ENCODE measurements at regions not wholly inside any gene's neighbourhood (a gene's known extent, or its start where the extent isn't known, plus 50 kb on each side); places are given as distances from the start of the nearest gene placed in this dataset.
"Not testable (repeated sequence)": the region's sequence is repeated elsewhere in the genome, so short reads cannot be mapped to it uniquely, and the experiment has no call there.

DNA sequence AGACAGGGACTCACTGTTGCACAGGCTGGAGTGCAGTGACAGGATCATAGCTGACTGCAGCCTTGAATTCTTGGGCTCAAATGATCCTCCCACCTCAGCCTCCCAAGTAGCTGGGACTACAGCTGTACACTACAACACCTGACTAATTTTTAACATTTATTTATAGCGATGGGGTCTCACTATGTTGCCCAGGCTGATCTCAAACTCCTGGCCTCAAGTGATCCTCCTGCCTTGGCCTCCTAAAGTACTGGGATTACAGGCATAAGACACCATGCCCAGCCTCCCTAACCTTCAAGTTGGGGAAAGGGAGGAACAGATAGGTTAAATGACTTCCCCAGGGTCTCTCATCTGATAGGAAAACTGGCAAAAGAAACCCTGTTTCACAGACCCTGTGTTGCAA is 919.5 kb downstream of the TYW1 start:
- not testable (repeated sequence) for DNase-seq (ENCODE audit: low spot score)

DNA sequence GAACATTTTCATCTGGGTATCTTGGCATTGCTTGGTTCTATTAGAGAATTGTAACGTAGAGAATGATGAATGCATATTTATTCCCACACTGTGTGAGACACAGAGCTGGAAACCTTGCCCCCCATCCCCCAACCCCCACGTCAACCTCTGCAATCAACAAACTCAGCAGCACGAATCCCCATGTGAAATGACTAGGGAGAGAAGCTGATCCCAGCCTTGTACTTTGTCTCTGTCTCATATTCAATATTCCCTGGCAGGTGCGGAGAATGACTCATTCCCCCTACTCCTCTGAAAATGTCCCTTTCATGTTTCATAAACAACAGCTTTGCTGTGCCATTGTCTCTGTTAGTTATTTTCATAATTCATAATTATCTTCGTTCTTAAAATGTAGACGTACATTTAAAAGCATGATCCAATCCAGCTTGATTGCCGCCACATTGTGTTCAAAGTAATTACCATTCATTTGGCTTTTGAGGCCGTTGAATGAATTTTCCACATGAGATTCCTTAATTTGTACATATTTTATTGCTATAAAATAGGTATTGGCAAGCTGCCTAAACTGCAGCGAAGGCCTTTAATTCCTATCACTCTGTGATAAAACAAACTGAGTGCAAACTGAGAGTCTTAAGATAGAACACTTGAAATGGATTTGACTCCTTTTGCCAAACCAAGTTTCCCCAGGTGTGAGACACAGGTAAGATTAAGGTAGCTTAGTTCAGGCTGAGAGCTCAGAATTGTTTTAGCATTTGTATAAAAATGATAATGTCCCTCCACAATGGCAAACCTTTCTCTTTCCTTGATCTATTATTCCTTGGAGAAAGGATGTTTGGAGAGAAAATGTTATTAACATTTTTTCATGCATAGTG is 920.2 kb downstream of the TYW1 start:
- no peak for DNase-seq (ENCODE audit: low spot score)

DNA sequence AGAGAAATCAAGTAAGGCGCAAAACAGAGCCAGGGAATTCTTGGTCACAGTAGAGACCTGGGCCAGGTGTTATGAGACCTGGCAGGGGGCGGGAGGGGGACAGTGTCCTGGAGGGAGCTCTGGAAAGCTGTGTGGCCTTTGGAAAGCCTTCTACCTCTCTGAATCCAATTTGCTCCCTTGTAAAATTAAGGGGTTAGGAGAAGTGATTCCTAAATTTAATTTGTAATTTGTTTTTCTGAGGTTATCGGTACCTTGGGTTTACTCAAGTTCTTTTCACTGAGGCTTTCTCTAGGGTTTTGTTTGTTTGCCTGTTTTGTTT is 920.8 kb downstream of the TYW1 start:
- DNase-seq (ENCODE audit: low spot score): no peak

DNA sequence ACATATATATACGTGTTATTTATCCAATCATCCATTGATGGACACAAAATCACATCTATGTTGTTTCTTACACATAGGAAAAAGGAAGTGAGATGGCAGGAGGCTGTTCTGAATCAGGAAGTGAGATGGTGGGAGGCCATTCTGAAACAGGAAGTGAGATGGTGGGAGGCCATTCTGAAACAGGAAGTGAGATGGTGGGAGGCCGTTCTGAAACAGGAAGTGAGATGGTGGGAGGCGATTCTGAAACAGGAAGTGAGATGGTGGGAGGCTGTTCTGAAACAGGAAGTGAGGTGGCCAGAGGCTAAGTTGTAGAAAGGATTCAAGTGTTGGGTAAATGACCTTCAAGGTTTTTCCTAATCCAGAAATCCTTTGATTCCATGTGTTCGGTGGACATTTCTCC is 921.5 kb downstream of the TYW1 start:
- DNase-seq (ENCODE audit: low spot score): no peak

DNA sequence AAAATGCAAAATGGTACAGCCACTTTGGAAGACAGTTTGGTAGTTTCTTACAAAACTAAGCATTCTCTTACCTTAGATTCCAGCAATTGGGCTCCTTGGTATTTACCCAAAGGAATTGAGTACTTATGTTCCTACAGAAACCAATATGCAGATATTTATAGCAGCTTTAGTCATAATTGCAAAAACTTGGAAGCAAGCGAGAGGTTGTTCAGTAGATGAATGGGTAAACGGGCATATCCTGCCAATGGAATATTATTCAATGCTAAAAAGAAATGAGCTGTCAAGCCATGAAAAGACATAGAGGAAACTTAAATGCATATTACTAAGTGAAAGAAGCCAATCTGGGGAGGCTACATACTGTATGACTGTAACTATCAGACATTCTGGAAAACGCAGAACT is 926.7 kb downstream of the TYW1 start:
- no peak for DNase-seq (ENCODE audit: low spot score)

DNA sequence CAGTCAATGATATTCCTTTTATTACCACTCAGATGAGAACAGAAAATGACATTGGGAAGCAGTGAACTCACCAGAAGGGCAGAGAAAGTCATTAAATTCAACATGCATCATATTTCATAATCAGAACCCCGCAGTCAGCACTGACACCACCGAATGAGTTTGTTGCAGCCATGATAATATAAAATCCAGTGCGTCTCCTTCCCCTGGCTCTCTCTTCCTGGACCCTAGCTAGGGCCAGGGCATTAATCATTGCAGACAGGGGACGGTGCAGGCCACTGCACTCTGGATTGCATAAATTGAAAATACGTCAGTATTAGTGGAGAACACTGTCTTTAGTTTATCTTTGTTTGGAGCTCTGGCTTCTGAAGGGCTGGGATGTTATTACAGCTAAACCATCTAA is 931.5 kb downstream of the TYW1 start:
- no peak for DNase-seq (ENCODE audit: low spot score)

DNA sequence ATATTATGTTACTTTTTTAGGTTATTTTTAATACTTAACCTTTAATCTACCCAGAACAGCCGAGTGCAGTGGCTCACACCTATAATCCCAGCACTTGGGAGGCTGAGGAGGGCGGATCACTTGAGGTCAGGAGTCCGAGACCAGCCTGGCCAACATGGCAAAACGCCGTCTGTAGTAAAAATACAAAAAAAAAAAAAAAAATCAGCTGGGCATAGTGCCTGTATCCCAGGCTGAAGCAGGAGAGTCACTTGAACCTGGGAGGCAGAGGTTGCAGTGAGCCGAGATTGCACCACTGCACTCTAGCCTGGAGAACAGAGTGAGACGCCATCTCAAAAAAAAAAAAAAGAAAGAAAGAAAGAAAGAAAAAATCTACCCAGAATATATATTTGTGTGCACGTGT is 939.8 kb downstream of the TYW1 start:
- not testable (repeated sequence) for DNase-seq (ENCODE audit: low spot score)

GRCh38 chr7:67940400-67940799 is 943.8 kb downstream of the TYW1 start:
- no peak for DNase-seq (ENCODE audit: low spot score)

DNA sequence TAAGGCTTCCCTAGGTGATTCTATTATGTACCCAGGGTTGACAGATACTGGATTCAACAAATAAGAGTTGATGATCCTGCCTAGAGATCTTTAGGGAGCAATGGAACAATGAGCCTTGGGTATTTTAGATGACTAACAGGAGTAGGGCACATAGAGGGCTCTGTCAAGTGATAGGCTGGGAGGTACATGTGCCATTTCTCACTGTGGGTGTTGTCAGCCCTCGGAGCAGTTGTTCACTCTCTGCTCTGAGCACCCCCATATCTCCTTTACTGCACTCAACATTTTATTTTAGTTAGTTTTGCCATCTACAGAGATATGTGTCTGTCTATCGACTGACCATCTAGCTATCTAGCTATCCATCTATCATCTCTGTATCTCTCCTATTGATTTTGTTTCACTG is 950.6 kb downstream of the TYW1 start:
- no peak for DNase-seq (ENCODE audit: low spot score)

GRCh38 chr7:67947646-67948045 is 951.0 kb downstream of the TYW1 start:
- no peak for DNase-seq (ENCODE audit: low spot score)

DNA sequence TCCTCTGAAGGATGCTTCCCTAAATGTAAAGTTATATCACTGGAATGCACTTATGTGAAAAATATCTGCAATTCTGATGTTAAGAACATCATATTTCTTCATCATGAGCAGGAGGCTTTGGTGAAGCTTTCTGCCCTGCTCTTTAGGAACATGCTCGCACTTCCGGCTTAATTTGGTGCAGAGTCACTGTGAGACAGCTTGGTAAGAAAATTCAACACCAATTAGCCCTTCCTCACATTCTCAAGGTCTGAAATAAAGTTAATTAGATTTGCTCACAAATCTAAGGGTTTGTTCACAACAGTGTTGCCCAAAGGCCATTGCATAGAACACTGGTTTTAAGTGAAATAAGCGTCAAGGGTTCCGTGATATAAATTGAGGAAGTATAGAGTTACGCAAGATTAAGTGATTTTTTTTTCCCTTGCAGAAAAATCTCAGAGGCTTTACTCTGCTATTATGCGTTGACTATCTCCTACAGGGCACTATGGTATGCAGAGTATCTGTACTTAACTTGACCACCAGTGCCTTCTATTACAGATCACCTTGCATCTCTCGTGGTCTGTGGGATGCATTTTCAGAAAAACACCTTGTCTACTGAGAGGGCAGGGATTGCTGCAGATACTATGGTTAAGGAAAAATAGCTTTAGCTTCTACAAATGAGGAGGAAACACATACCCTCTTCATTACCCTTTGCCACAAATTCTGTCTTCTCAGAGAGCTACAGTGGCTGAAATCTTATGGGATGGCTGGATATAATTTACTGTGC is 953.9 kb downstream of the TYW1 start:
- no peak for DNase-seq (ENCODE audit: low spot score)

DNA sequence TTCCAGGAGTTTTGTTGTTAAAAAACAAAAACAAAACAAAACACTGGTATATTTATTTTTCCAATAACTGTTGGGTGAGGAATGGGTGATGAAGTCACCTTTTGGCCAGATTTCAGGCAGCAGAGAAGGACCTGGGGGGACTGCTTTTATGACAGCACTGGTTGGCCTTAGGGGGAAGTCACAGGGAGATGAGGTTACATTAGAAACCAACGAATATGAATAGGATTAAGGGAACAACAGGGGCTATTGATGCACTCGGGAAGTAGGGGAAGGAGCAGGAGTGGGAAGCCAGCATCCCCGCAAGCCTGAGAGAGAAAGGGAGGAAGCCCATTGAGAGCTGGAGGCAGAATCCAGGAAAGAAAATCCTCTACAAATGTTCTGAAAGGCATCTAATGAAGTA is 958.4 kb downstream of the TYW1 start:
- no peak for DNase-seq (ENCODE audit: low spot score)

DNA sequence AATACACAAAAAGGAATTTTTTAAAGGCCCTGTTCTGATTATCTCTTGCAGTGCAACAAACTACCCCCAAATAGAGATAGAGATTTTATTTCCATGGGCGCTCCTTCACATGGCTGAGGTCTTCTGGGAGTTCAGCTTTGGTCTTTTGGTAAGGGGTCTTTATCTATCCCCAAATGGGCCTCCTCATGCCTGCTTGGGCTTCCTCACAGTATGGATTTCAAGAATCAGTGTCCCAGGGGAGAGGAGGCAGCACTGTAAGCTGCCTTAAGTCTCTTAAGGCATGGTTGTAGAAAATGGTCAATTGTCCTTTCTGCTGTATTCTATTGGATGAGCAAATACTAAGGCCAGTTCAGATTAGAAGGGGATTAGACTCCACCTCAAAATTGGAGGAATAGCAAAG is 966.2 kb downstream of the TYW1 start:
- DNase-seq (ENCODE audit: low spot score): no peak

- no peak for DNase-seq (ENCODE audit: low spot score)
Observed at GRCh38 chr7:67976490-67976889, 979.9 kb downstream of the TYW1 start.

GRCh38 chr7:67983486-67983885 is 986.9 kb downstream of the TYW1 start:
- DNase-seq (ENCODE audit: low spot score): no peak

DNA sequence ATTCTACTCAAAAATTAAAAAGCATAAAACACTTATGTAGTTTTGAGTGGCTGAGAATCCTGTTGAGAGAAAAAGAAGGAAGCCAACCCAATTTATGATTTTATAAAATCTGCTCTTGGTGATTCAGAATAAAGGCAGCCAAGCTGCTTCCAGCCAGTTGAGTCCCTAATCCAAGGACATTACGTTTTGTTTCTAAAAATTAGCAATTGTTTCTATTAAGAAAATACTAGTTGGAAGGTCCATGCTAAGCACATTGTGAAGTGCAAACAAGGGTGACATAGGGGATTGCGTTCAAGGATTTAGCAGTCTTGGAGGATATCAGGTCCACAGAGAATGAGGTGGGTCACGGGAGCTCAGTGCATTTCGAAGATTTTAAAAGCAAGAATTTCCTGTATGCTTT is 987.7 kb downstream of the TYW1 start:
- no peak for DNase-seq (ENCODE audit: low spot score)

DNA sequence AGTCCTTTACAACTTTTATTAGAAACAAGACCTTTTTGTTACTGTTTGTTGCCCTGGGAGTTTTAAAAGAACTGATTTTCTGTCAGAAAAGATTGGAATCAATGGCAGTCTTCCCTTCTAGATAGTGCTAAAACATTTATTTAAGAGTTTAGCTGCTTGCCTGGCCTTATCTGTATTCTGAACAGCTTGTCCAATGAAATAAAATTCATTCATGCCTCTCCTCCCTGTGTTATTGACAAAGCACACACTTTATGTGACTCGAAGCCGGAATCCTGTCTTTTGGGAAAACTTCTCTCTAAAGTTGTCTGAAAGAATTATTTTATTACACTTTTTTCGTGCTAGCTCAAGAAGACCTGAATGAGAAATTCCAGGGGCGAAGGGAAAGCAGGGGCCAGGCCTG is 992.5 kb downstream of the TYW1 start:
- no peak for DNase-seq (ENCODE audit: low spot score)

DNA sequence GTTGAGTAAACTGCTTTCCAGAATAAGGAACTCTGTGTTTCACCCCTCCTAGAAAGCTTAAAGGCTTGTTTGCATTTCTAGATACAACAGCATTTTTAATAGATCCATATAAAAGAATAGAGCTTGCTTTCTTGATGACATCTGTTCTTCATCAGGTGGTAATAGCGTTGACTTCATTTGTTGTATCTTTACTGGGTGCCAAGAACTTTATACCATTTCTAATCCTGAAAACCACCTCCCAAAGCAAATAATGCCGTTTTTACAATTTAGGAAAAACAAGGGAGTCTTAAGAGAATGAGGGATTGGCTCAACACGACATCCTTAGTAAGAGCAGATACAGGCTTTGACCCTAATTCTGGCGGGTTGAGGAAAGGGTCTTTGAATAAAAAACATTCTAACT is 993.4 kb downstream of the TYW1 start:
- no peak for DNase-seq (ENCODE audit: low spot score)

GRCh38 chr7:67990716-67991115 is 994.1 kb downstream of the TYW1 start:
- no peak for DNase-seq (ENCODE audit: low spot score)

GRCh38 chr7:67992287-67992686 is 995.7 kb downstream of the TYW1 start:
- DNase-seq (ENCODE audit: low spot score): no peak

GRCh38 chr7:68005992-68006391 is 1009.4 kb downstream of the TYW1 start:
- DNase-seq (ENCODE audit: low spot score): no peak

DNA sequence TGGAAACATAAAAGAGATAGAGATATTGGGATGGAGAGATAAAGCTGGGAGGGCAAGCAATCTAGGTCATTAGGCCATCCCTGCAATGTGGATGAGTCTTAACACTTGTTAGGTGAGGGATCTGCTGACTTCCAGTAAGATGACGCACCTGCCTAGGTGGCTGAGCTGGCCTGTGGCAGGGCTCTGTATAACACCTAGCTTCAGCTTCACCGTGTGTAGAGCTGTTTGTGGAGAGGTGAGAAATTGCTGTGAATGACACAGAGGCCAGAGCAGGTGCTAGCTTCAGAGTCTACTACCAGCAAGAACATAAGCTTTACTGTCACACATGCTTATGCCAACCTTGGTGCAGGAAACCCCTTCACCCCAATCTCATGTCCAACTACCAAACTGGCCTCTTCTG is 1010.0 kb downstream of the TYW1 start:
- no peak for DNase-seq (ENCODE audit: low spot score)

DNA sequence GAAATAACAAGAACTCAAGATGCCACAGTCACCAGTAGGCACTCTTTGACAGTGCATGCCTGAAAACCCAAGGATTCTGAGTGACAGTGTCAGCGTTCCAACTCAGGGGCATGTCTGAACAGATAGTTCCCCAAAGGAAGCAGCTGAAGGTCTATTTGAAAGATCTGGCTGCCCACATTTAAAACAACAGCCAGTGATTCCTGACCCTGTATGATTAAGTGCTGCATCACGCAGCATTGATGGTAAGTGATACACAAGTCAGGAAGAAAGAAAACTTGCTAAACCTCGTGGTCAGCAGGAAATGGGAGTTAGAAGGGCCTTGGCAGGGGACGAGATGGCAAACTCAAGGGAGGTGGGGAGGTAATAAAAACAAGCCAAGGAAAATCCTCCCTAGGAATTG is 1013.1 kb downstream of the TYW1 start:
- no peak for DNase-seq (ENCODE audit: low spot score)
